HEK293T (cell line): ENCODE measurements at regions not wholly inside any gene's neighbourhood (a gene's known extent, or its start where the extent isn't known, plus 50 kb on each side); places are given as distances from the start of the nearest gene placed in this dataset.

Experiments used
- CTCF ChIA-PET: fragments of 350-600 bp; formaldehyde crosslinking; extraction: SDS; loops from one replicate; lab custom pipeline; 2021; ENCODE audit warnings: antibody characterized with exemption, inconsistent platforms; lab: Yijun Ruan, JAX
- POLR2A ChIA-PET: fragments of 350-600 bp; formaldehyde crosslinking; extraction: SDS; loops from one replicate; lab custom pipeline; 2020; ENCODE audit warnings: antibody characterized with exemption, inconsistent platforms; lab: Yijun Ruan, JAX
- DNase-seq: peaks from one replicate; pipeline ENCODE4 v3.0.0; 2012; ENCODE audit warnings: mixed read lengths; ENCODE audit errors: extremely low spot score
- ARNT ChIP-seq: fragments of 450-650 bp; IDR thresholded peaks from 2 replicates; pipeline ENCODE4 v1.6.1; 2017; ENCODE audit warnings: mild to moderate bottlenecking
- BHLHE40 ChIP-seq: fragments of 450-650 bp; IDR thresholded peaks from 2 replicates; pipeline ENCODE4 v1.6.1; 2016; ENCODE audit warnings: mild to moderate bottlenecking, moderate library complexity, borderline replicate concordance
- CTBP1 ChIP-seq: fragments of 450-650 bp; IDR thresholded peaks from 2 replicates; pipeline ENCODE4 v1.6.1; 2016; ENCODE audit warnings: borderline replicate concordance
- ELF4 ChIP-seq: fragments of 450-650 bp; IDR thresholded peaks from 2 replicates; pipeline ENCODE4 v1.6.1; 2017; ENCODE audit warnings: antibody characterized with exemption
- FOXA1 ChIP-seq: fragments of 450-650 bp; IDR thresholded peaks from 2 replicates; pipeline ENCODE4 v1.6.1; 2016; ENCODE audit warnings: mild to moderate bottlenecking
- FOXK2 ChIP-seq: fragments of 450-650 bp; IDR thresholded peaks from 2 replicates; pipeline ENCODE4 v1.6.1; 2016; ENCODE audit warnings: mild to moderate bottlenecking
- FOXM1 ChIP-seq: fragments of 450-650 bp; IDR thresholded peaks from 2 replicates; pipeline ENCODE4 v1.6.1; 2017; ENCODE audit warnings: mild to moderate bottlenecking, borderline replicate concordance
- HDGF ChIP-seq: fragments of 450-650 bp; IDR thresholded peaks from 2 replicates; pipeline ENCODE4 v1.6.1; 2017; ENCODE audit warnings: antibody characterized with exemption, borderline replicate concordance
- L3MBTL2 ChIP-seq: fragments of 450-650 bp; conservative IDR thresholded peaks from 2 replicates; pipeline ENCODE4 v1.6.1; 2016; ENCODE audit warnings: mild to moderate bottlenecking
- LEF1 ChIP-seq: fragments of 450-650 bp; IDR thresholded peaks from 2 replicates; pipeline ENCODE4 v1.6.1; 2017; ENCODE audit warnings: mild to moderate bottlenecking, borderline replicate concordance
- NFRKB ChIP-seq: fragments of 450-650 bp; IDR thresholded peaks from 2 replicates; pipeline ENCODE4 v1.6.1; 2016; ENCODE audit warnings: mild to moderate bottlenecking, moderate library complexity
- PKNOX1 ChIP-seq: fragments of 450-650 bp; IDR thresholded peaks from 2 replicates; pipeline ENCODE4 v1.6.1; 2016
- SP1 ChIP-seq: fragments of 450-650 bp; IDR thresholded peaks from 2 replicates; pipeline ENCODE4 v1.6.1; 2017
- SUZ12 ChIP-seq: fragments of 450-650 bp; IDR thresholded peaks from 2 replicates; pipeline ENCODE4 v1.6.1; 2016; ENCODE audit warnings: mild to moderate bottlenecking
- TARDBP ChIP-seq: fragments of 450-650 bp; IDR thresholded peaks from 2 replicates; pipeline ENCODE4 v1.6.1; 2016
- ZNF384 ChIP-seq: fragments of 450-650 bp; IDR thresholded peaks from 2 replicates; pipeline ENCODE4 v1.6.1; 2016

- no peak for TF ChIP-seq ZNF384
- DNase-seq = no peak
- ChIA-PET CTCF (no interaction called here), POLR2A (no interaction called here)
These were observed 1343.8 kb downstream of the TBC1D22A start for GRCh38 chr22:48106215-48106614.

GRCh38 chr22:48105259-48105658 is 1342.8 kb downstream of the TBC1D22A start:
- ChIA-PET CTCF (no interaction called here), POLR2A (no interaction called here)
- no peak for TF ChIP-seq FOXA1
- TF ChIP-seq SP1 = no peak

GRCh38 chr22:48104766-48105165 is 1342.3 kb downstream of the TBC1D22A start:
- CTCF ChIA-PET = no interaction called here
- DNase-seq = no peak
- TF ChIP-seq ELF4 (no peak), LEF1 (no peak), SUZ12 (no peak), PKNOX1 (no peak), HDGF (no peak), ZNF384 (no peak)
- POLR2A ChIA-PET = no interaction called here

More at GRCh38 chr22:48105259-48105658, 1342.8 kb downstream of the TBC1D22A start:
- no peak for DNase-seq

GRCh38 chr22:48104102-48104738 is 1341.8 kb downstream of the TBC1D22A start:
- CTCF ChIA-PET = no interaction called here
- POLR2A ChIA-PET = no interaction called here
- DNase-seq = no peak
- TF ChIP-seq FOXM1 (no peak), FOXK2 (no peak), SP1 (no peak), ARNT (no peak)

GRCh38 chr22:48103126-48103875 is 1340.9 kb downstream of the TBC1D22A start:
- ChIA-PET POLR2A (no interaction called here), CTCF (no interaction called here)
- TF ChIP-seq FOXM1 (no peak), TARDBP (no peak), HDGF (no peak), ARNT (no peak), PKNOX1 (no peak), L3MBTL2 (no peak), ELF4 (no peak), NFRKB (no peak), FOXK2 (no peak), FOXA1 (no peak), SUZ12 (no peak)
- DNase-seq = no peak

- POLR2A ChIA-PET = no interaction called here
- CTCF ChIA-PET = no interaction called here
- TF ChIP-seq SUZ12 (no peak), LEF1 (no peak), HDGF (no peak), FOXK2 (no peak), TARDBP (no peak), L3MBTL2 (no peak), FOXA1 (no peak), BHLHE40 (no peak), ZNF384 (no peak), PKNOX1 (no peak), ARNT (no peak), NFRKB (no peak), ELF4 (no peak), CTBP1 (no peak)
- no peak for DNase-seq
These were observed 1340.1 kb downstream of the TBC1D22A start for GRCh38 chr22:48102581-48102980.

- CTCF ChIA-PET = no interaction called here
- POLR2A ChIA-PET = no interaction called here
- no peak for DNase-seq
- TF ChIP-seq PKNOX1 (no peak), NFRKB (no peak)
These were observed 1339.3 kb downstream of the TBC1D22A start for GRCh38 chr22:48101704-48102103.
